Stimulated activated CD4-positive, alpha-beta T cell treated with anti-CD3 and anti-CD28 coated beads, Interleukin-15, amount 100 ng/mL, for 1 hour (primary cell): ENCODE measurements at regions not wholly inside any gene's neighbourhood (a gene's known extent, or its start where the extent isn't known, plus 50 kb on each side); places are given as distances from the start of the nearest gene placed in this dataset.
"Not testable (repeated sequence)": the region's sequence is repeated elsewhere in the genome, so short reads cannot be mapped to it uniquely, and the experiment has no call there.

ENCODE experiments used
- DNase-seq, 2 donors: peaks; one replicate each; pipeline ENCODE4 v3.0.0-alpha.2; 2020; ENCODE audit warnings: low read depth in 1 of 2, low spot score in 1 of 2

DNA sequence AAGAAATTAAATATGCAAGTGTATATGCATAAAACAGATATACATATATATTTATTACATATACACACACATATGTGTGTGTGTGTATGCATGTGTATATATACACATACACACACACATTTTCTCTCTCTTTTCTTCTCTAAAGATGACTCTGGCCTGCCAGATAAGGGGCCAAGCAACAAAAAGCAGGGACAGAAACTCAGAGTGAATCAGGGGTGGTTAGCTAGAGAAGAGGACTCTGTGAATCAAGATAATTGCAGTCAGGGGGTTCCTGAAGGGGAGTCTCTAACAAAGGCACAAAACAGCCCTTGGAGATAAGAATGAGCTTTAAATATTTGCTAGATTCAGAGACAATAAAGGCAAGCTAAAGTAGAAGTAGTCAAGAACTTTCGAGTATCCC lies 650.5 kb downstream of the UTRN start:
- no peak for DNase-seq

DNA sequence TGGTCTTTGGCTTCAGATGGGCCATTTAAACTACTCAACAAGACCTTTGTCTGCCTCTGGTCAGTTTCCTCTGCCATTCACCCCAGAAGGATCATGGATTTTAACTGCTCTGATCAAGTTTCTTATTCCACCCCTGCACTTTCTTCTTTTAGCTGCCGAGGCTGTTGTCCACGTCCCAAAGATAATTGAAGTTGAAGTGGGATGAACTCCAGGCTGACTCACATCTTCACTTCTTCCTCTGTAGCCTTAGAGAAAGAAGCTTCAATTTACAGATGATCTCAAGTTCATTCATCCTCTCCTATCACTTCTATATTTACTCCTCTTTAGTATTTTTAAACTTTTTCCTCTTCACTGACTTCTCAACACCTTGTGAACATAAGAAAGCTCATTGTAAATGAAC lies 651.6 kb downstream of the UTRN start:
- DNase-seq: no peak

DNA sequence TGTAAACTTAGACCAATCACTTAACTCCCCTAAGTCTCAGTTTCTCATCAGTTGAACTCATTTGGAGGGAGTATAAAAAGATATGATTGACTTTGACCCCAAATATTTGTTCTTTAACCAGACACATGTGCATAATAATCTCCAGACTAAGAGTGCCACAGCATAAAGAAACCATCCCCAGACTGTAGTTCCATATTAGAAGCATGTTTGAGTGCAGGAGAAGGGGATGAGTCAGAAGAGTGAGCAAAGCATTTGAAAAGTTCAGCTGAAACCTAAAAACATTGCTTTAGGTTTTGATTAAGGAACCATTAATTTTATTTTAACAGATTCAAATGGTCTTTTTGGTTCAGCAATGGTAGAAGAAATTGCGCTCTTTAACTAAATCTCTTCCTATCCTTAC lies 654.8 kb downstream of the UTRN start:
- DNase-seq: no peak

DNA sequence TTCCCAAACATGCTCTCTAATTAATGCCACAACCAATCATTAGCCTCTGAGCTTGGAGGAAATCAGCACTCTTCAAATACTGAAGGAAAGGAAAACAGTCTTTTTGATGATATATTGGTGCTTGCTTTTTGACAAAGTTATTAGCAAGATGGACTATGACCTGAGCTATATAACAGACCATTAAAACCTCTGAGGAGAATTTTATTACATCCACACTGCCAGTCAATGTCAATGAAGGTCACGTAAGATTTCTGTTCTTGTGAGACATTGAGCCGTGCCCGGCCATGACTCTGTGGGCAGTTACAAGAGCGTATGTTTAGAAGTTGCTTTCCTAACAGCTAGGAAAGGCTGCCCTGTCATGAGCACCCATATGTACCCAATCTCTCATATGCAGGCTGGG lies 659.0 kb downstream of the UTRN start:
- DNase-seq: no peak

DNA sequence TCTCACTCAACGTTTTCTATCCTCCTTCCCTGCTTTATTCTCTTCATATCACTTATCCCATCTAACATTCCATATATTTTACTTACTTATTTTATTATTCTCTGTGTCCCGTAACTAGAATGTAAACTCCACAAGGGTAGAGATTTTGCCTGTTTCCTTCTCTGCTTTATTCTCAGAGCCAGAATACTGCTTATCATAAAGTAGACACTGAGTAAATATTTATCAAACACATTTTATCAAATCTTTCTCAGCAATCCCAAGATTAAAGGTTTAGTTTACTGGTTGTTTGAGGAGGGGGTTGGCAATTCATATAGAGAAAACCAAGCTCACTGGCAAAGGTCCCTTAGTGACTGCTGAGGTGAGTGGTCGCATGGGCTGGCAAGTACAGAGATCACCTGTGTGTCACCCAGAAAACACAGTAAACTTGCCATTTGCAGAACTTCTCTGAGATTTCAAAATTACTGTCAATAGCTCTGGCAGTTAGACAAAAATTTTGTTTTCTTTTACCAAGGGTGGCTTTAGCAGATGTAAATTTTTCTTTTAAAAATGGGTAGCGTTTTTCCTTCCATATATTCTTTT lies 662.4 kb downstream of the UTRN start:
- DNase-seq: no peak

DNA sequence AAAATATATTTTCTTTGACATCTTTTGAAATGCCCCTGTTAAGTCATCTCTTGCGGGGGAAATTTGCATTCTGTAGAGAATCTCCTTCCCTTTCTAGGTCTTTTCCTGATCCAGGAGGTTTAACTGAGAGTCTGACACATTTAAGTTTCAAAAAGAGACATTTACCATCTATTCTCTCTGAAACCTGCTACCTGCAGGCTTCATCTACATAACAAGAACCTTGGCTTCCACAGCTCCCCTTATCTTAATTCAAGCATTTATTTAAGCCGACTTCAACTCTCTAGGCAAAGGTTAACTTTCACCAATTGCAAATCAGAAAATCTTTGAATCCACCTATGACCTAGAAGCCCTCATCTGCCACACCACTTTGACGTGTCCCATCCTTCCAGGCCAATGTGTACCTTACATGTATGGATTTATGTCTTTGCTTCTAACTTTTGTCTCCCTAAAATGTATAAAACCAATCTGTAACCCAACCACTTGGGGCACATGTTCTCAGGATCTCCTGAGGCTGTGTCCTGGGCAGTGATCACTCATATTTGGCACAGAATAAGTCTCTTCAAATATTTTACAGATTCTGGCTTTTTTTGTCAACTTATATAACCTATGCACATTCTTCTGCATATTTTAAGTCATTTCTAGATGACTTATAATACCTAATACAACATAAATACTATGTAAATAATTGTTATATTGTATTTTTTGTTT lies 666.7 kb downstream of the UTRN start:
- DNase-seq: no peak

DNA sequence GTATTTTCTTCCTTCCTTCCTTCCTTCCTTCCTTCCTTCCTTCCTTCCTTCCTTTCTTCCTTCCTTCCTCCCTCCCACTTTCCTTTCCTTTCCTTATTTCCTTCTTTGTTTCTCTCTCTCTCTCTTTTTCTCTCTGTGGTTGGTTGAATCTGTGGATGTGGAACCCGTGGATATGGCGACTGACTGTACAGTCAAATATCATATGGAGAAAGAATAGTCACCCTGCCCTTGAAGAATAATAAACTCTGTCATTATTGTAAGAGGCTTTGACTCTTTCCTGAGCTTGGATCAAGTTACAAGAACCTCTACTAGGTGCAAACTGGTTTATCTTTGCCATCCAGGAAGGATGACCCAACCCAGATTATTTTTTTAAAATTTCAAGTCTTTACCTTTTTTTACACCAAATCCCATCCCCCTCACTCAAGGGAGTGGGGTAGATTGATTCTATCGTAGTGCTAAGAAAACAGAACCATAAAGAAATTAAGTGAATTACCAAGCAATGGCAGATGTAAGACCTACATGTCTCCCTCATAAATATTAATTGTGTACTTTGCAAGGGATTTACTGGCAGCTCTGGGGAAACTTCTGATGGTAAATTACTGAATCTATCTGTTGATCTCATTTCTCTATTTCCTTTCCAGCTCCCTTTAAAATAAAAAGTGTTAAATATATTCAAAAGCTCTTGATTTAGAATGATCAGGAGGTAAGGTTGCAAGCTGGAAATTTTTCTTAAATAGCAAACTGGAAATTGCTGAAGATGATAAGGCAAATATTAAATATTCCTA lies 667.5 kb downstream of the UTRN start:
- DNase-seq: no peak

DNA sequence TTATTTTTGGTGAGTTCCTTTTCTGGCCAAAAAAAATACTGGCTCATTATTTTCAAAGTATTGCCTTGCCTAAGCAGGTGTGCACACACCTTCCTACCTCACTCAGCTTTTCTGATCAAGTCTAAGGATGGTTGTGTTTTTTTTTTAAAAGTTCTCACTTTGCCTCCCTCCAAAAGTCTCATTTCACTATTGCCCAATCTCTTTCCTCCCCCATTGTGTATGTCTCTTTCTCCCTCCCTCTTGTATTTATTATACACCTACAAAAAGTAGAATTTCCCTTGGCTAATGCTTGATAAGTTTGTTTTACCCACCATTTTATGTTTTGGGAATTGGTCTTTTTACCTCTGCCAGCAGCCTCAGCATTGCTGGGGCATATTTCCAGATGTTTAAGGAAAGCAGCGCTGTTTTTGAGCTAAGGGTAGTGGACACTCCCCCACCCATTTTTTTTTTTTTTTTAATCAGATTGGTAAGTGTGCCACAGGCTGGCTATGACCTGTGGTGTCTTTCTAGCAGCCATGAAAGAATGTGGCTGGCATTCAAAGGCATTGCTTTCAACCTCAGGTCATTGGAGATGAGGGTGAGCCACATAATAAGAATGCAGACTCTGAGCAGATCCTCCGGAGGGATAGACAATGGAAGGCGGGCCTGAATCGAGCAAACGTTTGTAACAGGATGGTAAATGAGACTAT lies 668.6 kb downstream of the UTRN start:
- no peak for DNase-seq

DNA sequence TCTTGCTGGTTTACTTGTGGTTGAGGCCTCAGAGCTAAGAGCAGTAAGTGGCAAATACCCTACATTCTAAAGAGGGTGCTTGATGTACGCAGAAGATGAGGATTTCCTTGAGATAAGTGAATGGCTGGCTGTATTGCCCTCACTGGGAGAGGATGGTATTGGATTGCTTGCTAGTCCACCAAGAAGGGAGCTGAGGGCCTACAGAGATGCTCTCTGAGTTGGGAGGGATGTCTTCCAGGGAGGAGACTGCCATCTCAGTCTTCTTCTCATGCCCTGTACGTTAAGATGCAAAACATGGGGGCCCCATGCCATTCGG lies 669.1 kb downstream of the UTRN start:
- no peak for DNase-seq

DNA sequence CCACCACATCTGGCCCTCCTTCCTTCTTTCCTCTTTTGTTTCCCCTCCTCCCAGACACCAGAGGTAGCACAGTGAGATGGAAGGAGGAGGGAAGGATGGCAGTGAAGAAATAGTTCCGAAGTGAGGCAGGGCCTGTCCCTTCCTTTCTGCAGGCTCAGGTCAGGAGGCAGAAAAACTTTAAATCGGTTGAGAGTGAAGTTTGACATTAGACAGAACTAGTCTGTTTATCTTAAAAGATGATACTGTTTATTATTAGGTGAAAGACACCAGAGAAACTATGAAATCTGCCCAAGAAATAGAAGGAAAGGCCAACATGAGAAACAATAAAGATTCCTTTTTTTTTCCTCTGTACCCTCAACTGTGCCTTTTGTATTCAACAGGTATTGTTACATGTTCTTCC lies 670.3 kb downstream of the UTRN start:
- no peak for DNase-seq

DNA sequence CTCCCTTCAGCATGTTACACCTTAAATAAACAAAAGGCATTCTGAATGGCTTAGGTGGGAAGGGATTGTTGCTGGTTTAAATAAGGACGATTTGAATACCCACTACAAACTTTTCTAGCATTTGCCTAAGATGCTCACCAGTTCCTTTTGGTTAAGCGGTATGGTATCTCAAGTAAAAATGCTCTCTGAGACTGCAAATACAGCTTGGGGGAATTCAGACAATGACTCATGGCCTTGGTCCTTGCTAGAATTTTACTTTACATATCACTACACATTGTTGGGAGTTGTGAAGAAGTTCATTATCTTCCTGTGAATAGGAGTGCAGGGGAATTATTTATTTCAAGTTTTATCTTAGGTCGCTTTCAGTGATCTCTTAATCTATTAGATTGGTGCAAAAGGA lies 670.7 kb downstream of the UTRN start:
- no peak for DNase-seq

DNA sequence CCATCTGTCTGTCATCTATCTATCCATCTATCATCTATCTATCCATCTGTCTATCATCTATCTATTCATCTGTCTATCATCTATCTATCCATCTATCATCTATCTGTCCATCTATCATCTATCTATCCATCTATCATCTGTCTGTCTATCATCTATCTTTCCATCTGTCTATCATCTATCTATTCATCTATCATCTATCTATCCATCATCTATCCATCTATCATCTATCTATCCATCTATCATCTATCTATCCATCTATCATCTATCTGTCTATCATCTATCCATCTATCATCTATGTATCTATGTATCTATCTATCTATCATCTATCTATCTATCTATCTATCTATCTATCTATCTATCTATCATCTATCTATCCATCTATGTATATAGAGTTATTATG lies 671.6 kb downstream of the UTRN start:
- not testable (repeated sequence) for DNase-seq

DNA sequence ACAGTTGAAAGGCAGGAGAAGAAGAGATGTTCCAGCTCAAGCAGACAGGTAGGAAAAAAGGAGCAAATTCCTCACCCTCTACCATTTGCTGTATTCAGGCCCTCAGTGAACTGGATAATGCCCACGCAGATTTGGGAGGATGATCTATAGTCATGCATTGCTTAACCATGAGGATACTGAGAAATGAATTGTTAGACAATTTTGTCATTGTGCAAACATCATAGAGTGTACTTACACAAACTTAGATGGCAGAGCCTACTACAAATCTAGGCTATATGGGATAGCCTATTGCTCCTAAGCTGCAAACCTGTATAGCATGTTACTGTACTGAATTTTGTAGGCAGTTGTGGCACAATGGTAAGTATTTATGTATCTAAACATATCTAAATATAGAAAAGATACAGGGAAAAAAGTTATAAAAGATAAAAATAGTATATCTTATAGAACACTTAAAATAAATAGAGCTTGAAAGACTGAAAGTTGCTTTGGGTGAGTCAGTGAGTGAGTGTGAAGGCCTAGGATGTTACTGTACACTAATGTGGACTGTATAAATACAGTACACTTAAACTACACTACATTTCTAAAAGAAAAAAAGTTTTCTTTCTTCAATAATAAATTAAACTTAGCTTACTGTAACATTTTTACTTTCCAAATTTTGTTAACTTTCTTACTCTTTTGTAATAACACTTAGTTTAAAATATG lies 672.3 kb downstream of the UTRN start:
- no peak for DNase-seq

DNA sequence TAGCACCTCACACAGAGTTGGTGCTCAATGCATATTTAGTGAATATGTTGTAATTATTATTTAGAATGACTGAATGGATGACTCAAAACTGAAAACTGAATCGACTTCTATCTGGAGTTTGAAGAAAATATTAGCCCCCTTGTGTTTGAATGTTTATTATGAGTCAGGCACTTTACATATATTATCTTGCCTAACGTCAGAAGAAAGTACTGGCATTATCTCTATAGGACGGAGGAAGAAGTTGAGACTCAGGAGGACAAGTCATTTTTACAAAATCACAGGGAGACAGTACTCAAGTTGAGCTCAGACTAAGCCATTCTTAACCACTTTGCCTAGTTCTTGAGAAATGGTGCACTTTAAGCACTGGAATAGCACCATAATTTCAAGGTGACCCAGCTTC lies 684.0 kb downstream of the UTRN start:
- DNase-seq: no peak

DNA sequence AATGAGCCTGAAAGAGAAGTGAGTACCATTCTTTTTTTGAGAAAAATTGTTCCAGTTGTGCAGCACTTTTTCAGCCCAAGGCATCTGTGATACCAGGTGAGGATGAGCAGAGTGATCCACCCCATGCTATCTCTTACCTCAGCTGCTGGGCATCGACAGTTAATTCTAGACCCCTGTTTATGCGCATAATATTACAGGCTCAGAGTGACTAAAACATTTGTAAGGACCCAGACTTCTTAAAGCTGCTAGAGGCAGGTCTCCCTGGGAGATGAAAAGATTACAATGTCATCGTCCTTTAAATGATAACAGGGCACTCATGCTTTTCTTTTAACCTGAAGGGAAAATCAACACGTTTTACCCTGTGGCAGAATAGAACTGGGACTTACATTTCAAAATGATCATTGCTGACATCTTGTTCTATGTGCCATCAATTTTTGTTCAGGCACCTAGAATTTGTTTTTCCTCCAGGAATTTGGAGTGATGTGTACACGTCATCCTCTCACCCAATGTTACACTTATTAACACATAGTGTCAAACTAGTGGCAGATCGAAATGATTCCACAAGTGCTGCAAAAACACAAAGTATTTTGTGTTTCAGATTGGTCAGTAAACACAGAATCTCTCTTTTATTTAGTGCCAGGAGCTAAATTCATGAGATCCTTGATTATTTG lies 684.6 kb downstream of the UTRN start:
- DNase-seq: no peak

DNA sequence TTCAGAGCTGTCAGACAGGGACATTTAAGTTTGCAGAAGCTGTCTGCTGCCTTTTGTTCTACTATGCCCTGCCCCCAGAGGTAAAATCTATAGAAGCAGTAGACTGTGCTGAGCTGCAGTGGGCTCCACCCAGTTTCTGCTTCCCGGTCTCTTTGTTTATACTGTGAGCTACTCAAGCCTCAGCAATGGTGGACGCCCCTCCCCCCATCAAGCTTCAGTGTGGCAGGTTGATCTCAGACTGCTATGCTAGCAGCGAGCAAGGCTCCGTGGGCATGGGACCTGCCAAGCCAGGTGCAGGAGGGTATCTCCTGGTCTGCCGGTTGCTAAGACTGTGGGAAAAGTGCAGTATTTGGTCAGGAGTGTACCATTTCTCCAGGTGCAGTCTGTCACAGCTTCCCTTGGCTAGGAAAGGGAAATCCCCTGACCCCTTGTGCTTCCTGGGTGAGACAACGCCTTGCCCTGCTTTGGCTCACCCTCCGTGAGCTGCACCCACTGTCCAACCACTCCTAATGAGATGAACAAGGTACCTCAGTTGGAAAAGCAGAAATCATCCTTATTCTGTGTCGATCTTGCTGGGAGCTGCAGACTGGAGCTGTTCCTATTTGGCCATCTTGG lies 692.2 kb downstream of the UTRN start:
- not testable (repeated sequence) for DNase-seq

DNA sequence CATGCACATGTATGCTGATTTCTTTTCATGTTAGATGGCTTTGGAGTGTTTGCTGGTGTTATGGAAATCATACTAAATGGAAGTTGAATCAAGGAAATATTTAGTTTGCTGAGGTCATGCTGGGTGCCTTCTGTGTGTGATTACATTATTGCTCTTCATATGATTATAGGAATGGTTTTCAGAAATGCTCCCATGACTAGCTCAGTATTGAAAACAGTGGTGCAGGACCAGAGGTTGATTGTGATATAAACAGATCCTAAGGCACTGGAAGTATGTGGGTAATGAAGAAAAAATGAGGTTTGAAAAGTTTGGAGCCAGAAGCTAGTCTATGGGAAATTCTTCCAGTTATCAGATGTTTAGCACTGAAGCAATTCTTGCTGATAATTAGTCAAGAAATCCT lies 693.1 kb downstream of the UTRN start:
- no peak for DNase-seq

DNA sequence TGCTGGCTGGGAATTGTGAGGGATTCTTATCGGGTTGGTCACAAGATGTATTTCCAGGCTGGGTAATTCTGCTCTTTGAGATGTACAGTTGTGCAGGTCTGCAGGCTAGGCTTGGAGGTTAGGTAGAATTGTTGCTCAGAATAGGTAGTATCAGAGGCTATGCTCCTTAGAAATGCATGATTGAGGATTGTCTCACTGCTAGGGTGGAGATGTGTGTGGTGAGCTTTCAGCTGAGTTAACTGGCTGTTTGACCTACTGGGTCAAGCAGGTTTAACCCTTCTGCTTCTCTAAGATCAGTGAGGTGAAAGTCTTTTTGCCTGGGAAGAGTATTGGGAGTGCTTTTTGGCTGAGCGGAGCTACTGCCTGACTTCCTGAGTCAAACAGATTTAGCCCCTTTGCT lies 701.1 kb downstream of the UTRN start:
- DNase-seq: no peak

DNA sequence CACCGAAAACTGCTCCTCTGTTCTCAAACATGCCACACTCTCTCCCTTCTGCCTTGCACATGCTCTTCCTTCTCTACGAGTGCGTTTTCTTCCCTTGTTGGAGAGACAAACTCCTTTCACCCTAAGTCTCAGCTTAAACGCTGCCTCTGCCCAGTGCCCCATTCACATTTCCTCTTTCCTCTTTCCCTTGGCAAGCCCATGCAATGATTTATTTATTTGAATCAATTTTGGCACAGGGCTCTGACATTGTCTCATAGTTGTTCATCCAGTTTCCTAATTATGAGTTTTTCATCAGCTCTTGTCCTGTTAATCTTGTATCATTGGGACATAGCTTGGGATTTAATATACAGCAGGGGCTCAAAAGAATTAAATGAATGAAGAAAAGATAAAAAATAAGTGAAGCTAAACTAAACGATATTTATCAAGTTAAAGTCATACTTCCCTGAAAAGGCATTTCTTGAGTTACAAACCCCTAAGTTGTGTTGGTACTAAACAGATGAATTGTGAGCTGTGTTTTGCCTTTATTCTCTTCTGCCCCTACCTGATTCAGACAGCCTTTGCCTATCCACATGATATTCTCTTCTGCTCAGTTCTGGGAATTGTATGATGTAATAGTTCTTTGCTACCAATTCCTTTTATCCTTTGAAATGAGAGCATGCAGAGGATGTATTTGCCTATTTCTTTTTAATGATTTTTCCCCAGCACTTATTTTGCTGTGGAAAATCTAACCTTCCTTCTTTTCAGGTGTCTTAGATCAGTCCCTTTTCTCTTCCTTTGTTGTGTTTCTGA lies 704.4 kb downstream of the UTRN start:
- DNase-seq: no peak

DNA sequence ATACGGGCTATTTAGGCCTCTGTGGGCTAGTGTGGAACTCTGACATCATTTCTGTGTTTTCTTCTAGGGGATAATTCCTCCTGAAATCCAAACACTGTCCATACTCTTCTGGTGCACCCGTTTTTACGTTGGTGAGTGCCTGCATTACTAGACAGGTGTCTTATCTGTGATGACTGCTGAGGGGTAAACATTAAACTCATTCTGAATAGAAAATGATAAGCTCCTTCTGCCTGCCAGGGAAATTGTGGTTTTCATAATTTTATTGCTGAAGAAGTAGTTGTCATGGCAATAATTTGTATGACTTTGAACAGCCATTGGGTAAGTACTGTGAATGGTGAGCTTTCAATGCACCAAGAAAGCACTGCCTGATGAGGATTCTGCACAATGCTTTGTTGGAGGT lies 705.6 kb downstream of the UTRN start:
- no peak for DNase-seq
